Nephron progenitor cell (in vitro differentiated cells): ENCODE measurements at regions not wholly inside any gene's neighbourhood (a gene's known extent, or its start where the extent isn't known, plus 50 kb on each side); places are given as distances from the start of the nearest gene placed in this dataset.

ENCODE experiments used
- DNase-seq: peaks from one replicate; pipeline ENCODE4 v3.0.0; 2021
- H3K27ac Mint-ChIP-seq: 2 replicates; pipeline ENCODE4 v1.8.0; 2021; ENCODE audit warnings: mild to moderate bottlenecking, moderate library complexity, mixed read lengths
- H3K27me3 Mint-ChIP-seq: 2 replicates; pipeline ENCODE4 v1.8.0; 2021; ENCODE audit warnings: mild to moderate bottlenecking, low read depth, mixed read lengths; ENCODE audit not compliant: poor library complexity
- H3K36me3 Mint-ChIP-seq: 2 replicates; pipeline ENCODE4 v1.8.0; 2021; ENCODE audit warnings: low read depth, mixed read lengths
- H3K4me1 Mint-ChIP-seq: 2 replicates; pipeline ENCODE4 v1.8.0; 2021; ENCODE audit warnings: mixed read lengths
- H3K4me3 Mint-ChIP-seq: 2 replicates; pipeline ENCODE4 v1.8.0; 2021; ENCODE audit warnings: mild to moderate bottlenecking, moderate library complexity, mixed read lengths
- H3K9me3 Mint-ChIP-seq: 2 replicates; pipeline ENCODE4 v1.8.0; 2021; ENCODE audit warnings: mild to moderate bottlenecking, moderate library complexity, mixed read lengths
- TF ChIP-seq, protein P1 (sequence below): fragments of 200-600 bp; sonication (generic); IDR thresholded peaks from 2 replicates; pipeline ENCODE4 v1.5.0; 2021; ENCODE audit warnings: antibody characterized with exemption

DNA sequence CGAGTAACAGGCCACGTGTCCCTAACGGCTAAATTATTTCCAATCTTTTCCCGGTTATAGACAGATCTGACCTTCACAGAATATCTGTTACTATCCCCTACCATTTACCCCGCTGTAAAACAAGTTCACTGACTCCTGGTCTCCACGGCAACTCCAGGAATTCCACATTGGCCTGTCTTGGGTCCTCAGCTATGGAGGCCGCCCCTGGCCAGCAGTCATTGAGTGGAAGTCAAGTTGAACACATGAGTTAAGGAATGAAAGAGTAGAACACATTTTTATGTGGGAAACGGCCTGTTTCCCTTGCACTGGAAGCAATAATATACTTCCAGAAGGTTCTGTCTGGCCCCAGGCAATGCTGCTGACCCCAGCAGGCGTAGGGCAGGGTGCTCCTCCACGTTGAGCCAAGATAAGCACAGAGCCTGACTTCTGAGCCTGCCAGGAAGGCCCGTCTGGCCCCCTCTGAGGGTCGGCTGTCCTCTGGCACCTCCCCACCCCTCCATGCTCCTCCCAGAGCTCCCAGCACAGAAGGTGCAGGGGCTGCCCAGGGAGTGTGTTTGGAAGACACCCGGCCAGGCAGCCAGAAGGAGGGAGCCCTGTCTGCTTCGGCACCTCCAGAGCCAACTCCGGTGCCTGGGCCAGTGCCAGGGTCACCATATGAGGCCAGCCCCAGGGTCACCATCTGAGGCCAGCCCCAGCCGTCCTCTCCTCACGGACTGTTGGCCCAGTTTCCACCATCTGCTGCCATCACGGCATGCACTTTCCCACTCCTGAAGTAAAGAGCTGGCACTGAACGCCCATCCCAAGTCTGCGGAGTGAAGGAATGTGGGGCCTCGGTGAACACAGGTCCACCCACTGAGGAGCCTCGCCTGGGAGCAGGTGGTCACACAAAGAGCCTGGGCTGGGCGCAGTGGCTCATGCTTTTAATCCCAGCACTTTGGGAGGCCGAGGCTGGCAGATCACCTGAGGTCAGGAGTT, 813.2 kb downstream of the BRD1 start:
- Mint-ChIP-seq H3K27me3 (peaks cover 10% of the 10 kb centered on the region), H3K36me3 (no peaks in the 10 kb centered on the region), H3K4me3 (no peak overlapping the region), H3K4me1 (peaks cover 20% of the 10 kb centered on the region), H3K27ac (no peak overlapping the region), H3K9me3 (no peaks in the 10 kb centered on the region)
- DNase-seq, result no peak
- TF ChIP-seq, protein P1, sequence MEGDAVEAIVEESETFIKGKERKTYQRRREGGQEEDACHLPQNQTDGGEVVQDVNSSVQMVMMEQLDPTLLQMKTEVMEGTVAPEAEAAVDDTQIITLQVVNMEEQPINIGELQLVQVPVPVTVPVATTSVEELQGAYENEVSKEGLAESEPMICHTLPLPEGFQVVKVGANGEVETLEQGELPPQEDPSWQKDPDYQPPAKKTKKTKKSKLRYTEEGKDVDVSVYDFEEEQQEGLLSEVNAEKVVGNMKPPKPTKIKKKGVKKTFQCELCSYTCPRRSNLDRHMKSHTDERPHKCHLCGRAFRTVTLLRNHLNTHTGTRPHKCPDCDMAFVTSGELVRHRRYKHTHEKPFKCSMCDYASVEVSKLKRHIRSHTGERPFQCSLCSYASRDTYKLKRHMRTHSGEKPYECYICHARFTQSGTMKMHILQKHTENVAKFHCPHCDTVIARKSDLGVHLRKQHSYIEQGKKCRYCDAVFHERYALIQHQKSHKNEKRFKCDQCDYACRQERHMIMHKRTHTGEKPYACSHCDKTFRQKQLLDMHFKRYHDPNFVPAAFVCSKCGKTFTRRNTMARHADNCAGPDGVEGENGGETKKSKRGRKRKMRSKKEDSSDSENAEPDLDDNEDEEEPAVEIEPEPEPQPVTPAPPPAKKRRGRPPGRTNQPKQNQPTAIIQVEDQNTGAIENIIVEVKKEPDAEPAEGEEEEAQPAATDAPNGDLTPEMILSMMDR, result no peak

DNA sequence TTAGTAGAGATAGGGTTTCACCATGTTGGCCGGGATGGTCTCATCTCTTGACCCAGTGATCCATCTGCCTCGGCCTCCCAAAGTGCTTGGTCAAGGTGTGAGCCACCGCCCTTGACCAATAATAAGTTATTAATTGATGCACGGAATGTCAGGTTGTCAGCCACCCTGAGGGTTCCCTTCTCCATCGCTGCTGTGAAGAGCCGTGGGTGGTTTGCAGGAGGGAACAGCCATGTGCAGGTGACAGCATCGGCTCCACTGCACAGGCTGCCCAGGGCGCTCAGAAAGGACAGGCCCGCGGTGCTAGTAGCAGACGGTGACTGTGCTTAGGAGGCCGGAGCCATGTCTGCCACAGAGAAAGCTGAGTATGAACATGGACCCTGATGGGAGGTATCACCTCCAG, 814.0 kb downstream of the BRD1 start:
- Mint-ChIP-seq H3K9me3 (no peaks in the 10 kb centered on the region), H3K27ac (no peak overlapping the region), H3K27me3 (peaks cover 8% of the 10 kb centered on the region), H3K36me3 (no peaks in the 10 kb centered on the region), H3K4me1 (peaks cover 20% of the 10 kb centered on the region), H3K4me3 (no peak overlapping the region)
- DNase-seq, result no peak
- TF ChIP-seq, protein P1, result no peak

DNA sequence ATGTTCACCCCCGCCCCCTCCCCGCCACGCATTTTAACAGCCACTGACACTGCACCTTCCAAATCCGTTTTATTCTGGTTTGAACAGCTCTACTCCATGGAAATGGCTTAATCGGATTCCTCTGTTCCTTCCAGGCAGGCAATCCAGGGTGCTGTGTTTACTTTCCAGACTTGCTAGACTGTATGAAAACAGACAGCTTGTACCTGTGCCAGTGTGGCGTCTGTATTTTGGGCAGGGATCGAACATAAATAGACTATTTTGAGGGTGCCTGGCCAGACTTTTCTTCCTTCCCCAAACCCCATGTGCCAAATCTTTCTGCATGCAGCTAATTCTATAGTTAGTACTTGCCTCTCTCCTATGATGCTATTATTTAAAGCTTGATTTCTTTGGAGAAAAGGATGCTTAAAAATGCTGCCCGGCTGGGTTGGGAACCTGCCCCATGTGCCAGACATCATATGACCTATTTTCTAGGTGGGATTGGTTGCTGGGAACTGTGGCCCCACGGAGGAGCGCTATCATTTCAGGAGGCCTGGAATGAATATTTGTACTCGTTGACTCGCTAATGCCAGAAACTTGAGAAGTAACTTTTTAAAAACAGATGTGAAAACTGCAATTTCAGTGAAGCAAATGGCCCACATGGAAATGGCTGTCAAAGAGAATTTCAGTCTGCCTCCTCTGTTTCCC, 814.8 kb downstream of the BRD1 start:
- no peak overlapping the region for H3K4me3 Mint-ChIP-seq
- DNase-seq, result no peak
- no peaks in the 10 kb centered on the region for H3K36me3 Mint-ChIP-seq
- H3K4me1 Mint-ChIP-seq, result peaks cover 20% of the 10 kb centered on the region
- no peak overlapping the region for H3K27ac Mint-ChIP-seq
- H3K27me3 Mint-ChIP-seq, result peaks cover 8% of the 10 kb centered on the region
- H3K9me3 Mint-ChIP-seq, result no peaks in the 10 kb centered on the region
- TF ChIP-seq, protein P1, result no peak

DNA sequence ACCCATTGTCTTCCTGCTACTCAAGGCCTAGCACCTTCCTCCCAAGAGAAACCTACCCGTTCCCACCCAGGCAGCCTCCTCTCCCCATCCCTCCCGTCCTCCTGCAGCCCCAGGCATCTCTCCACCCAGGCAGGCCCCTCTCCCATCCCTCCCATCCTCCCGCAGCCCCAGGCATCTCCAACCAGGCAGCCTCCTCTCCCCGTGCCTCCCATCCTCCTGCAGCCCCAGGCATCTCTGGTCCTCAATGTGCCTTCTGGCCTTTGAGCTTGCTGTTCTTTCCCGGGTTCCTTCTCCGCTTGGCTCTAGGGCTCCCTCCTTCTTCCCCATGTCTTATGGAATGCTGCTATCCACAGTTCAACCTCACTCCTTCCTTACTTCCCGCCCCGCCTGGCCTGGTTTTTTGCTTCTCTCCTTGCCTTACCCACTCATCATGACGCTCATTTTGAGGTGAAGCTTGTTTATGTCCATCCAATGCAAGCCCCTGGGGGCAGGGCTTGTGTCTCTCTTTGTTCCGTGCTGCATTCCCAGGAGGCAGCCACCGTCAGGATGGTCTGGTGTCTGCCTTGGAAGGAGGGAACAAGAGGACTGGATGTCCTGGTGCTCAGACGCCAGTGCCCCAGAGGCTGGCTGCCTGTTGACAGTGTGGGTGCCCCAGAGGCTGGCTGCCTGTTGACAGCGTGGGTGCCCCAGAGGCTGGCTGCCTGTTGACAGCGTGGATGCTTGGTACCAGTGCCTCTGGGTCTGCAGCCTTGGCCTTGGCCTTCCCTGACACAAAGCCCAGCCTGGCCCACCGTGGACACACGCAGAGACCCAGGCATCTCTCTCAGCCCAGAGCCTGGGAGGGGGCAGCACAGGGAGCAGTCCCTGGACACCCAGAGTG, 815.7 kb downstream of the BRD1 start:
- no peak for DNase-seq
- Mint-ChIP-seq H3K9me3 (no peaks in the 10 kb centered on the region), H3K4me1 (peaks cover 16% of the 10 kb centered on the region), H3K36me3 (no peaks in the 10 kb centered on the region), H3K27ac (no peak overlapping the region), H3K4me3 (no peak overlapping the region), H3K27me3 (peaks cover 8% of the 10 kb centered on the region)
- TF ChIP-seq, protein P1, result no peak

DNA sequence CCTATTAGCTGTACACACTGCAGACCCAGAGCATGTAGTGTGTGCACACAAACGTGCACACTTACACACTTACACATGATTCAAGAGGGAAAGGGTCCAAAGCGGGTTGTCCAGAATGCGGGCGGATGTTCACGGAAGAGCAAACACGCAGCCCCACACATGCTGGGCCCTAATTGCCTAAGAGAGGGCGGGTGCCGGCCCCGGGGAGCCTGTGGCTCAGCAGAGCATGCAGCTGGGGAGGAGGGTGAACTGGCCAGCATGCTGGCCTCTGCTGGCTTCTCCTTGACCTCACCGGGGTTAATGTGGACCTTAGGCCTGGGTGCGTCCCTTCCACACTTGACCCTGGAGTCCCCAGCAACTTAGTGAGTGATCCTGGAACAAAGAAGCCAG, 816.3 kb downstream of the BRD1 start:
- TF ChIP-seq, protein P1, result no peak
- Mint-ChIP-seq H3K4me3 (no peak overlapping the region), H3K4me1 (peaks cover 16% of the 10 kb centered on the region), H3K27ac (no peak overlapping the region), H3K27me3 (peaks cover 8% of the 10 kb centered on the region), H3K36me3 (no peaks in the 10 kb centered on the region), H3K9me3 (no peaks in the 10 kb centered on the region)
- no peak for DNase-seq
